ENCODE measurements at regions not wholly inside any gene's neighbourhood (a gene's known extent, or its start where the extent isn't known, plus 50 kb on each side); places are given as distances from the start of the nearest gene placed in this dataset.

DNA sequence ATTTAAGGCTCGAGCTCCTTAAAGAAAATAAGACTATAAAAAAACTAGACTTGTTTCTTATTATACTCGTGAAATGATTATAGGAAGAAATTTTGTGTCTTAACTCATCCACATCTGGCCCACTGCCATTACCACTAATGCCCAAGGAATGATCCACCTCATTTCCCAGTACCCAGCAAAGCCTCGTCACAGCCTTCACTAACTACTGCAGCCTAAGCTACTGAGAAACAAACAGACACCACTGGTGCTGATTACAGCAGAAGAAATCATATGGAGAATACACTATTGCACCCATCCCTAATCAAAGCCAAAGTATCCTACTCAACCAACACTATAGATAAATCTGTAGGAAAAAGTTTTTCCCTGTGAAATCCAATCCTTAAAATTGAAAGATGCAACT is 205.3 kb upstream of the NAV3 start:
- Mint-ChIP-seq H3K27me3 (no peaks in the 10 kb centered on the region), H3K4me3 (no peak overlapping the region), H3K36me3 (ENCODE audit: low read depth) (no peaks in the 10 kb centered on the region), H3K27ac (no peak overlapping the region), H3K9me3 (peaks cover 18% of the 10 kb centered on the region), H3K4me1 (no peaks in the 10 kb centered on the region)
- ATAC-seq (no peak), DNase-seq (no peak)

DNA sequence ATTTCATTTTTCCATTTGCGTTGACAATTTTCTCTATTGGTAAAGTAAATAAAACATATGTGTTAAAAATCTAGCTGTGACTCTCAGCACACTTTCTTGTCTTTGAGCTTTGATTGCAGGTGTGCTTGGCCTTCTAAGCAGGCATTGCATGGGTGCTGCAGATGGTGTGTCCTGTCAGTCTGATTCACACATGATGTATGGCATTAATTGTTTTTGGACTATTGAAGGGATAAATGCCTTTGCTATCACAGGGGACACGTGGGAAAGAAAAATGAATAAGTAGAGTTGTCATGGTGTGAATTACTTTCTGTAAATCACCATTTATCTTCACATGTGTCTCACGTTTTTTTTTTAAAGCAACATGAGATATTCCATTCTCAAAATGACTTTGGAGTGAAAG is 211.3 kb upstream of the NAV3 start:
- ATAC-seq (no peak), DNase-seq (no peak)
- Mint-ChIP-seq H3K9me3 (peaks cover 16% of the 10 kb centered on the region), H3K27me3 (no peaks in the 10 kb centered on the region), H3K27ac (no peak overlapping the region), H3K4me1 (no peaks in the 10 kb centered on the region), H3K4me3 (no peak overlapping the region), H3K36me3 (ENCODE audit: low read depth) (no peaks in the 10 kb centered on the region)

DNA sequence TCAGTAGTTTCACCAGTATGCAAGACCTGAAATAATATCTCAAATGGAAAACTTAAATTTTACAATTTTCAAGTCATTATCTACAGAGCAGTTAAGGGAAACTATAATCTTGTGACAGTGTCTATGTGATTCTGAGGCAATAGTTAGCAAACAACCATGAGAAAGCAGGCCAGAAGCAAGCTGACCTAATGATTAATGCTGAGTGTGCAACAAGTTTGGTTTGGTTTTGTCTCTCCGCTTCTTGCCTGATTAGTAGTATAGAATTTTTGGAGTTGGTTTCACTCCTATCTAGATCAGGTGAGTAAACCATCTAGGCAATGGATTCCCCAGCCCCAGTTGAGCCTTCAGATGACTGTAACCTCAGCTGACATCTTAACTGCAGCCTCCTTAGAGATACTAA is 212.9 kb upstream of the NAV3 start:
- no peaks in the 10 kb centered on the region for H3K4me1 Mint-ChIP-seq
- no peak overlapping the region for H3K4me3 Mint-ChIP-seq
- no peaks in the 10 kb centered on the region for H3K27me3 Mint-ChIP-seq
- DNase-seq (no peak), ATAC-seq (no peak)
- peaks cover 11% of the 10 kb centered on the region for H3K9me3 Mint-ChIP-seq
- H3K27ac Mint-ChIP-seq, result no peak overlapping the region
- H3K36me3 Mint-ChIP-seq (ENCODE audit: low read depth), result no peaks in the 10 kb centered on the region

DNA sequence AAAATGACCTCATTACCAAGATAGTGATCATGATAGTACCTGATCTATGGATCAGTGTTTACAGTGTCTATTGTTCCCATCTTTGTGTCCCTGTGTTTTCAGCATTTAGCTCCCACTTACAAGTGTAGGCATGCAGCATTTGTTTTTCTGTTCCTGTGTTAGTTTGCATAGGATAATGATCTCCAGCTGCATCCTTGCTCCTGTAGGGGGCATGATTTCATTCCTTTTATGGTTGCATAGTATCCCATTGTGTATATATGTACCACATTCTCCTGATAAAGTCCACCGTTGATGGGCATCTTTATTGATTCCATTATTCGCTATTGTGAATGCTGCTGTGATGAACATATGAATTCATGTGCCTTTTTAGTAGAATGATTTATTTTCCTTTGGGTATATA is 215.4 kb upstream of the NAV3 start:
- DNase-seq, result no peak
- ATAC-seq, result no peak
- no peaks in the 10 kb centered on the region for H3K36me3 Mint-ChIP-seq (ENCODE audit: low read depth)
- H3K27me3 Mint-ChIP-seq, result no peaks in the 10 kb centered on the region
- H3K4me3 Mint-ChIP-seq, result no peak overlapping the region
- H3K27ac Mint-ChIP-seq, result no peak overlapping the region
- no peaks in the 10 kb centered on the region for H3K4me1 Mint-ChIP-seq
- H3K9me3 Mint-ChIP-seq, result peaks cover 11% of the 10 kb centered on the region

DNA sequence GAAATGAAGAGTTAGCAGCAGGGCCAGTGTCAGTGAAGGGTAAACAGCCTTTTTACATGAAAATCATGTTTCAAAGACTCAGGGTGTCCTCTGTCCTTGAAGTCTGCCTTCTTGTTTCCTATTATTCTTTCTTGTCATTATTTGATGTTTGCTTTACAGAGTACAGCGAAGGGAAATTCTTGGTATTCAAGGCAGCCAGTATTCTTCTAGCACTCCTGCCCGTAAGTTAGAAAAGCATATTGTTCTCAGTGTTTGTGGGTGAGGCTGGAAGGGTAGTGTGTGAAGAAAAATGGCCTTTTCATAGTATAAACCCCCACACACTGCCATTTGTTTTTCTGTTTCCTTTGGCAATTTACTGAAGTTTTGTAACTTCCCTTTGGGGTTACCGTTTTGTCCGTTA is 217.3 kb upstream of the NAV3 start:
- Mint-ChIP-seq H3K4me3 (no peak overlapping the region), H3K27me3 (no peaks in the 10 kb centered on the region), H3K36me3 (ENCODE audit: low read depth) (no peaks in the 10 kb centered on the region), H3K4me1 (no peaks in the 10 kb centered on the region), H3K9me3 (peaks cover 11% of the 10 kb centered on the region), H3K27ac (no peak overlapping the region)
- ATAC-seq (no peak), DNase-seq (no peak)

DNA sequence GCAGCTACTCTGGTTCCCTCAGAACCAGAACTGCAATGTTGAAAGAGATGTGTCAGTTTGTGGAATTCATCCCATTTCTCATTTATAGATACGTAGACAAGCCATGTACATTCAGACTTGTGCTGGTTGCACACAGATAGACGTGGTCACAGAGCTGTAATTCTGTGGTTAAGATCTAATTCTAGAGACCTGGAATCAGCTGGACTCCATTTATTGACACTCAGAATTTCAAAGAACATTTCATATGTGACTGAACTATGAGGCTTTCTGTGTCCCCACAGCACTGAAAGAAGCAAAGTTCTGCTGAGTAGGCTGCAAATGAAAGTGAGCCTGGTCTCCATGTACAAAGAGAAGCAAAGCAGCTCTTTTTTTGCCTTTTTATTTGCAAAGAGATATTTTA is 220.2 kb upstream of the NAV3 start:
- ATAC-seq, result no peak
- no peaks in the 10 kb centered on the region for H3K27me3 Mint-ChIP-seq
- H3K27ac Mint-ChIP-seq, result no peak overlapping the region
- no peaks in the 10 kb centered on the region for H3K4me1 Mint-ChIP-seq
- DNase-seq, result no peak
- H3K36me3 Mint-ChIP-seq (ENCODE audit: low read depth), result no peaks in the 10 kb centered on the region
- H3K9me3 Mint-ChIP-seq, result peaks cover under 1% of the 10 kb centered on the region
- no peak overlapping the region for H3K4me3 Mint-ChIP-seq

DNA sequence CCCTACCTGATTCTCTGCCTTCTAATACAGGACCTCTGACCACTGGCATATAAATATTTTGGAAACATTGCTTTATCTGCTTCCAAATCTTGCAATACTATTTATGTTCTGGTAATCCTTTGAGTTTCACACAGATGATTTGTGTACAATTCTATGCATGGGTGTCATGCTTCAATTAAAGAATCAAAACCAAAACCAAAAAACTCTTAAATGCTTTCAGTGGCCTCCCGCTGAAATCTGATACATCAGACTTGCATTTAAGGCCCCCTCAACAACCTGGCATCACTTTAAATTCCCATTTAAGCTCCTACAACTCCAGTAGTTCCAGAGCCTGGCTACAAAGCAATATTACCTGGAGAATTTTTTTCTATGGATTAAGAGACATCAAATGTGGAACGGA is 221.7 kb upstream of the NAV3 start:
- DNase-seq, result no peak

DNA sequence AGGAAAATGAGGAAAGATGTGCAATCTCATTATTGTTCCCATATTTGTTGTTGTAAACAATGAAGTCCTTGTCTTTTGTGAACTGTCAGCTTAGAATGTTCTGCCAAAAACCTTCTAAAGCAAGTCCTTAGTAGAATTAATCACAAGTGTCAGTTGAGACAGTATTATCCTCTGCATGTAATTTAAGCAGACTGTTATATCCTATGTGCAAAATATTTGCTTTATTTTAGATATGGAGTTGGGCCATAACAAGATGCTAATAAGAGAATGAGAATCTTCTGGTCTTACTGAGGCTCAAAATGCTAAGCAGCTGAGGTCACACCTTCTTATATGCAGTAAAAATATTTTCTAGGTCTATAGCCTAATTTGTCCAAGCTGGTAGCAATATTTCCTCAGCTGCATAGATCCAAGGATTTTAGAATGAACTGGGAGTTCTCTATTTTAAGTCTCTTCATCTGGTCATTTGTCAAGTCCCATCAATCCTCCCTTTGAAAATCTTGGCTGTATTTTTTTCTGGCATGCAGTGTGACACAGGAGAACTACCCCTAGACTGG is 222.3 kb upstream of the NAV3 start:
- Mint-ChIP-seq H3K27ac (no peak overlapping the region), H3K9me3 (no peaks in the 10 kb centered on the region), H3K4me1 (no peaks in the 10 kb centered on the region), H3K36me3 (ENCODE audit: low read depth) (no peaks in the 10 kb centered on the region), H3K27me3 (no peaks in the 10 kb centered on the region), H3K4me3 (no peak overlapping the region)
- DNase-seq (no peak), ATAC-seq (no peak)

More for the DNA sequence above, 221.7 kb upstream of the NAV3 start:
- H3K36me3 Mint-ChIP-seq (ENCODE audit: low read depth), result no peaks in the 10 kb centered on the region
- H3K27ac Mint-ChIP-seq, result no peak overlapping the region
- H3K4me3 Mint-ChIP-seq, result no peak overlapping the region
- no peaks in the 10 kb centered on the region for H3K4me1 Mint-ChIP-seq
- no peaks in the 10 kb centered on the region for H3K27me3 Mint-ChIP-seq
- H3K9me3 Mint-ChIP-seq, result no peaks in the 10 kb centered on the region
- ATAC-seq, result no peak

DNA sequence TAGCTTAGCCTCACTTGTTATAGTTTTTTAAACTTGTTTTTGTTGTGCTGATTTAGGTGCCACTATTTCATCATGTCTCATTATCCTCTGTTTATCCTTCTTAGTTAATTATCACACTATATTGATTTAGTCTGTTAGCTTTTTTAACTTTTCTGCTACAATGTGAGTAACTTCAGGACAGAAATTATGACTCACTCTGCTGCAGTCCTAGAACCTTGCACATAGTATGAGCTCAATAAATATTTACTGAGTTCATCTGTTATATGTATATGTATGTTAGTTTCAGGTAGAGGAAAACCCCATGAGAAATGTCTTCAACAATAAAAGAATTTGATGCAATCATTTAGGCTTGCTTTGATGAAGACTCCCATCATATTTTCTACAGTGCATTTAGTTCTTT is 224.3 kb upstream of the NAV3 start:
- H3K36me3 Mint-ChIP-seq (ENCODE audit: low read depth), result no peaks in the 10 kb centered on the region
- no peaks in the 10 kb centered on the region for H3K27me3 Mint-ChIP-seq
- no peaks in the 10 kb centered on the region for H3K9me3 Mint-ChIP-seq
- no peak for DNase-seq
- no peak overlapping the region for H3K27ac Mint-ChIP-seq
- H3K4me3 Mint-ChIP-seq, result no peak overlapping the region
- no peaks in the 10 kb centered on the region for H3K4me1 Mint-ChIP-seq
- ATAC-seq, result no peak

DNA sequence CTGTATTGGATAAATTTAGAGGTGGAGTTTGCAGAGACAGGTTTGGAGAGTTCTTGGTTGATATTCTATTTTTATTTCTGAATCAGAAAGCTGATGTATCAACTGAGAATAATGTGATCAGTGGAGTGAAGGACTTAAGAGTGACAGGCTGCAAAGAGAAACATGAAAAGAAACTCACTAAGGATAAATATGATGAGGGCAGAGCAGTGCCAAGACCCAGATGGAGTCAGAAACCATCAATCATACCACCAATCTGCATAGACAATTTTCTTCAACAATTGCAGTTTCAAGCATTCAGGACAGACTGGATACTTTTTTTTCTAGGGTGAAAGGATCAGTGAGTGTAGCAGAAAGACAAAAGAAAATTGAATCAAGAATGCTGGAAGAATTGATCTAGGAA is 226.7 kb upstream of the NAV3 start:
- Mint-ChIP-seq H3K4me3 (no peak overlapping the region), H3K36me3 (ENCODE audit: low read depth) (no peaks in the 10 kb centered on the region), H3K9me3 (no peaks in the 10 kb centered on the region), H3K27ac (no peak overlapping the region), H3K27me3 (no peaks in the 10 kb centered on the region), H3K4me1 (no peaks in the 10 kb centered on the region)
- ATAC-seq (no peak), DNase-seq (no peak)

DNA sequence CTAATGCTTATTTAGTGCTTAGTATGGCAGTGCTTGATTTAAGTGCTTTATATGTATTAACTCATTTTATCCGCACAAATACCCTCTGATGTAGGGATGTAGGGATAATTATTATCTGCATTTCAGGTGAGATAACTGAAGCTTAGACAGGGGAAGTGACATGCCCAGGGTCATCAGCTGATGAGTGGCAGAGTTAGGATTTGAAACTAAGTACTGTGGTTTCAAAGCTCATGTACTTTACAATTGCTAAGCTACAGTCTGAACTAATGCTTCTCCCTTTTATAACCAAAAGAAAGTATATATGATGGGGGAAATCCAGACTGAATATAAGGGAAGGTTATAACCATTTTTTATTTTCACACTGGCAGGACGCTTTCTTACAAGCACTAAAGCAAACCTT is 229.6 kb upstream of the NAV3 start:
- H3K9me3 Mint-ChIP-seq, result no peaks in the 10 kb centered on the region
- no peak for ATAC-seq
- no peaks in the 10 kb centered on the region for H3K36me3 Mint-ChIP-seq (ENCODE audit: low read depth)
- H3K27me3 Mint-ChIP-seq, result no peaks in the 10 kb centered on the region
- no peak for DNase-seq
- no peak overlapping the region for H3K4me3 Mint-ChIP-seq
- H3K27ac Mint-ChIP-seq, result no peak overlapping the region
- no peaks in the 10 kb centered on the region for H3K4me1 Mint-ChIP-seq

DNA sequence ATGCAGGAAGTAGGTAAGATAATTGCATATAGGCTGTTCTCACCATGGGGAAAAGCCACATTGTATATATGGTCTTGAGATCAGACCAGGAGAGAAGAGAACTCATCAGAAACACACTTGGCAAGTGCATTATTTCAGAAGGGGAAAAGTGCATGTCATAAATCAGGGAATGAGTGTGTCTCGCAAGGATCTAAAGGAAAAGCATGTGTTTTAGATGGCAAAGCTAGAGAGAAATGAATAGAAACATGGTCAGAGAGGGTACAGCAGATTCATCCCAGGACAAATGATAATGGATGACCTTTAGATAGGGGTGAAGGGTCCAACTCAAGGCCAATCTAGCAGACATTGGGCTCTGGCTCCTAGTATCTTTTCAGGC is 230.2 kb upstream of the NAV3 start:
- DNase-seq (no peak), ATAC-seq (no peak)
- H3K9me3 Mint-ChIP-seq, result no peaks in the 10 kb centered on the region
- no peaks in the 10 kb centered on the region for H3K36me3 Mint-ChIP-seq (ENCODE audit: low read depth)
- no peaks in the 10 kb centered on the region for H3K27me3 Mint-ChIP-seq
- no peaks in the 10 kb centered on the region for H3K4me1 Mint-ChIP-seq
- H3K4me3 Mint-ChIP-seq, result no peak overlapping the region
- no peak overlapping the region for H3K27ac Mint-ChIP-seq

DNA sequence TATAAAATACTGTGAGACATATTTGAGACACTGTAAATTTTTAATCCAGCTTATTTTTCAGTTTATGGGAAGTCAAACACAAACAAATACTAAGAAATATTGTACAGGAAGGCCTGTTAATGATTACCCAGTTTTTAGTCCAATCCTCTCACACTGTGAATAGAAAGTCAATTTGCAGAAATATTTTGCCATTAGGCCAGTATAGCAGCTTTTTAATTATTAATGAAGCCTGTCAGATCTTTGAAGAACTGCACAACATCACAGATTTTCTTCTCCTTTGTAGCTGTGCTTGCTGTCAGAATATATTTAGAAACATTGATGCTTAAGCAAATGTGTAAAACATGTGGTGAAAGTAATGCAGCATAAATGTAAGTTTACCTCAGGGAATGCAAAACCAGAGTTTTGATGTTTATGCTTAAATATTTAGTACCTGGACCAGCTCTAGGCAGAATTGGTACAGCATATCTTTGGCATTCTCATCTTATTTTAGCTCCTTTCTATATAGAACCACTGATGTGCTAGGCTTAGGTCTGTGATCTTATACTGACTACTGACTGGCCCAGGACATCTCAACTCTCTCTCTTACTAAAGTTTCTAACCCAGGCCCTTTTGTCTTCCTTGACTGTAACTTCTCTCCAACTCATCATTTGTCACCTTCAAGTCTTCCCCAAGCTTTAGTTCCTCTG is 230.8 kb upstream of the NAV3 start:
- H3K4me1 Mint-ChIP-seq, result no peaks in the 10 kb centered on the region
- ATAC-seq (no peak), DNase-seq (no peak)
- no peak overlapping the region for H3K27ac Mint-ChIP-seq
- H3K27me3 Mint-ChIP-seq, result no peaks in the 10 kb centered on the region
- no peaks in the 10 kb centered on the region for H3K36me3 Mint-ChIP-seq (ENCODE audit: low read depth)
- H3K4me3 Mint-ChIP-seq, result no peak overlapping the region
- no peaks in the 10 kb centered on the region for H3K9me3 Mint-ChIP-seq

DNA sequence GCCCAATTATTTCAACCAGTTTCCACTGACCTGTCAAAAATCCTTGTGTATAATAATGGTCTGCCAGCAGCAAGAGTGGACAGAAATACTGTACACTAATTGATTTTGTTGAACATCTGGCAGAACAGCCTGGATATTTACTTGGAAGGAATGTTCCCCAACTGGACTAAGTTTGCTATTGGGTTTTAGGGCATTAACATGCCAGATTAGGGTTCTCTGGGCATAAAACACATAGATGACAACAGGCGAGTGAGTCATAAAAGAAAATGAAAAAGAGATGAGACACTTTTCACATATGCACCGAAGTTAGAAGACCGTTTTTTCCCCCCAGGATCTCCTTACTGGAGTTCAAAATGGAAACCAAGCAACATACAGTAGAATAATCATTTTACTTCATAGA is 236.3 kb upstream of the NAV3 start:
- Mint-ChIP-seq H3K36me3 (ENCODE audit: low read depth) (no peaks in the 10 kb centered on the region), H3K27ac (no peak overlapping the region), H3K27me3 (no peaks in the 10 kb centered on the region), H3K9me3 (peaks cover under 1% of the 10 kb centered on the region), H3K4me1 (no peaks in the 10 kb centered on the region), H3K4me3 (no peak overlapping the region)
- DNase-seq (no peak), ATAC-seq (no peak)

DNA sequence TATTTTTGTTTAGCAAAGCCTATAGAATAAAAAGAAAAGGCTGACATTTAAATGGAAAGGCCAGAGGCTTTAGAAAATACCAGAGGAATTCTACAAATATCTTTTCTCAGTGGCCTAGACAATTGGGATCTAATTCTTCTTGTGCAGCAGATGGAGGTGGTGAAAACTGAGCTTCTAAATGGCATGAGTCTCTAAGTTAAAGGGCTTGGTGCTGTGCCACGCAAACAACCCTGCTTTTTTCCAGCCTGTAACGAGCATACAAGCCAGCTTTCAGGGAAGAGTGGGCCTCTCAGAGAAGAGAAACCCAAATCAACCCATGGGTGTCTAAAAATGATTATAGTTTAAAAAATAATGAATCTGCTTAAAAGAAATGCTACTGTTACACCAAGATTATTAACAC is 237.9 kb upstream of the NAV3 start:
- Mint-ChIP-seq H3K9me3 (peaks cover 5% of the 10 kb centered on the region), H3K36me3 (ENCODE audit: low read depth) (no peaks in the 10 kb centered on the region), H3K4me3 (no peak overlapping the region), H3K27me3 (no peaks in the 10 kb centered on the region), H3K4me1 (no peaks in the 10 kb centered on the region), H3K27ac (no peak overlapping the region)
- DNase-seq, result no peak
- ATAC-seq, result no peak
